ENCODE measurements at regions not wholly inside any gene's neighbourhood (a gene's known extent, or its start where the extent isn't known, plus 50 kb on each side); places are given as distances from the start of the nearest gene placed in this dataset.

GRCh38 chr5:25448190-25448621, 803.4 kb upstream of the CDH10 start:
- TF ChIP-seq CTCF (IDR thresholded peaks at IDR 0.05; ENCODE audit: insufficient read depth, low read length) (no peak), POLR2AphosphoS5 (IDR thresholded peaks at IDR 0.05; ENCODE audit: low read depth) (no peak), SPI1 (IDR thresholded peaks at IDR 0.05; ENCODE audit: borderline replicate concordance, low read depth) (no peak), REST (IDR thresholded peaks at IDR 0.05; ENCODE audit: insufficient replicate concordance, low read depth) (no peak), GABPA (IDR thresholded peaks at IDR 0.05; ENCODE audit: low read depth) (no peak)

All from HL-60 (cell line).